Stomach (tissue), 8 donors: ENCODE measurements at regions not wholly inside any gene's neighbourhood (a gene's known extent, or its start where the extent isn't known, plus 50 kb on each side); places are given as distances from the start of the nearest gene placed in this dataset.

Source experiments
- DNase-seq, 2 donors: peaks; one replicate each; pipeline versions ENCODE4 v3.0.0 to v3.0.0-alpha.2; 2013 to 2019
- H3K27ac ChIP-seq, 5 donors: fragments of 200-600 bp in 4 of 5; sonication (generic) in 4 of 5; one replicate each; pipeline ENCODE4 v1.5.1; 2013 to 2019; ENCODE audit warnings: mild to moderate bottlenecking in 1 of 5, moderate library complexity in 1 of 5
- H3K27me3 ChIP-seq, 3 donors: fragments of 200-600 bp; sonication (generic); one replicate each; pipeline ENCODE4 v1.5.1; 2017 to 2019; ENCODE audit warnings: mixed run types in 1 of 3
- H3K36me3 ChIP-seq, 4 donors: fragments of 200-600 bp; sonication (generic); 1 replicate in 3 of 4; 2 replicates in 1 of 4; pipeline ENCODE4 v1.5.1; 2016 to 2019
- H3K4me1 ChIP-seq, 4 donors: fragments of 200-600 bp; sonication (generic); one replicate each; pipeline ENCODE4 v1.5.1; 2016 to 2019
- H3K4me3 ChIP-seq, 4 donors: fragments of 200-600 bp; sonication (generic) in 3 of 4; one replicate each; pipeline ENCODE4 v1.5.1; 2016 to 2019; ENCODE audit warnings: mild to moderate bottlenecking in 1 of 4
- H3K9me3 ChIP-seq, 4 donors: fragments of 200-600 bp; sonication (generic); one replicate each; pipeline ENCODE4 v1.5.1; 2016 to 2019
- CTCF ChIP-seq, 7 experiments: fragments of 450-650 bp in 4 of 7; fragments of 200-600 bp in 3 of 7; sonication (generic) in 3 of 7; IDR thresholded peaks; one replicate each; pipeline ENCODE4 v1.5.1; 2016 to 2019; ENCODE audit warnings: antibody characterized with exemption in 7 of 7, control low read depth in 2 of 7, mild to moderate bottlenecking in 1 of 7
- EP300 ChIP-seq: sonication (generic); formaldehyde crosslinking; IDR thresholded peaks from one replicate; pipeline ENCODE4 v1.6.1; 2017; ENCODE audit warnings: antibody characterized with exemption
- POLR2A ChIP-seq, 4 donors: fragments of 450-650 bp; IDR thresholded peaks; one replicate each; pipeline ENCODE4 v1.6.1; 2016; ENCODE audit warnings: antibody characterized with exemption in 4 of 4, control low read depth in 2 of 4, mild to moderate bottlenecking in 1 of 4, moderate library complexity in 1 of 4
- POLR2AphosphoS5 ChIP-seq, 3 donors: sonication (generic); formaldehyde crosslinking; IDR thresholded peaks; one replicate each; pipeline ENCODE4 v1.6.1; 2016; ENCODE audit warnings: antibody characterized with exemption in 3 of 3
- WGBS, 5 donors: extraction: QIAGEN DNeasy Blood & Tissue Kit in 3 of 5; methylation state at CpG; one replicate each; pipeline versions ENCODE4 v1.1.5 to v1.1.7; 2013 to 2018; 5-methylcytosine and 5-hydroxymethylcytosine counted together
- intact Hi-C: fragments of 100-400 bp; cut with DNase I; formaldehyde crosslinking; loops from one replicate; pipeline ENCODE4 v1.15.1; 2023; ENCODE audit warnings: low total_unique reads
- donor health status: healthy with polysubstance abuse.
- donor health status: Bipolar disorder and iron deficiency.
- donor health status: healthy.

GRCh38 chr4:114229706-114230105, 250.3 kb upstream of the ARSJ start:
- H3K4me1 ChIP-seq, result no peaks in the 10 kb centered on the region
- TF ChIP-seq POLR2A (IDR thresholded peaks at IDR 0.05) (no peak), CTCF (IDR thresholded peaks at IDR 0.05) (no peak), POLR2AphosphoS5 (IDR thresholded peaks at IDR 0.05) (no peak), EP300 (no peak)
- no peak overlapping the region for H3K27ac ChIP-seq
- H3K27me3 ChIP-seq, result no peaks in the 10 kb centered on the region
- 80 to 87% (median 82%) methylated on average over 3 of the region's 3 CpGs for WGBS, 5 donors
- no peaks in the 10 kb centered on the region for H3K36me3 ChIP-seq
- intact Hi-C loops, result no loop called here
- no peak for DNase-seq
- H3K4me3 ChIP-seq, result no peak overlapping the region
- no peaks in the 10 kb centered on the region for H3K9me3 ChIP-seq

GRCh38 chr4:114236171-114236769, 256.8 kb upstream of the ARSJ start:
- no peak for DNase-seq
- H3K9me3 ChIP-seq, result no peaks in the 10 kb centered on the region
- intact Hi-C loops, result no loop called here
- no peak for TF ChIP-seq CTCF (IDR thresholded peaks at IDR 0.05)
- TF ChIP-seq POLR2A (IDR thresholded peaks at IDR 0.05), result no peak
- no peak for TF ChIP-seq POLR2AphosphoS5 (IDR thresholded peaks at IDR 0.05)
- no peak for TF ChIP-seq EP300
- no peaks in the 10 kb centered on the region for H3K27me3 ChIP-seq
- H3K36me3 ChIP-seq, result no peaks in the 10 kb centered on the region
- 83 to 88% (median 87%) methylated on average over 2 of the region's 2 CpGs for WGBS, 5 donors
- H3K4me3 ChIP-seq, result no peak overlapping the region
- no peak overlapping the region for H3K27ac ChIP-seq
- no peaks in the 10 kb centered on the region for H3K4me1 ChIP-seq

GRCh38 chr4:114237997-114238396, 258.6 kb upstream of the ARSJ start:
- Histone ChIP-seq H3K36me3 (no peaks in the 10 kb centered on the region), H3K9me3 (no peaks in the 10 kb centered on the region)
- intact Hi-C loops, result no loop called here

GRCh38 chr4:114249561-114249960, 270.1 kb upstream of the ARSJ start:
- Histone ChIP-seq H3K27ac (no peak overlapping the region), H3K4me3 (no peak overlapping the region), H3K27me3 (no peaks in the 10 kb centered on the region), H3K4me1 (no peaks in the 10 kb centered on the region), H3K36me3 (no peaks in the 10 kb centered on the region), H3K9me3 (peaks cover 0 to 11% (median 2%) of the 10 kb centered on the region in 4 donors)
- DNase-seq, result no peak
- WGBS, 5 donors, result 87 to 96% (median 93%) methylated on average over 1 of the region's 1 CpG
- TF ChIP-seq EP300 (no peak), CTCF (IDR thresholded peaks at IDR 0.05) (no peak), POLR2A (IDR thresholded peaks at IDR 0.05) (no peak), POLR2AphosphoS5 (IDR thresholded peaks at IDR 0.05) (no peak)
- intact Hi-C loops, result no loop called here

More at GRCh38 chr4:114237997-114238396, 258.6 kb upstream of the ARSJ start:
- Histone ChIP-seq H3K27me3 (no peaks in the 10 kb centered on the region), H3K4me3 (no peak overlapping the region), H3K4me1 (no peaks in the 10 kb centered on the region), H3K27ac (no peak overlapping the region)
- TF ChIP-seq POLR2AphosphoS5 (IDR thresholded peaks at IDR 0.05) (no peak), CTCF (IDR thresholded peaks at IDR 0.05) (no peak), POLR2A (IDR thresholded peaks at IDR 0.05) (no peak), EP300 (no peak)
- DNase-seq, result no peak
